ENCODE measurements at regions not wholly inside any gene's neighbourhood (a gene's known extent, or its start where the extent isn't known, plus 50 kb on each side); places are given as distances from the start of the nearest gene placed in this dataset.

DNA sequence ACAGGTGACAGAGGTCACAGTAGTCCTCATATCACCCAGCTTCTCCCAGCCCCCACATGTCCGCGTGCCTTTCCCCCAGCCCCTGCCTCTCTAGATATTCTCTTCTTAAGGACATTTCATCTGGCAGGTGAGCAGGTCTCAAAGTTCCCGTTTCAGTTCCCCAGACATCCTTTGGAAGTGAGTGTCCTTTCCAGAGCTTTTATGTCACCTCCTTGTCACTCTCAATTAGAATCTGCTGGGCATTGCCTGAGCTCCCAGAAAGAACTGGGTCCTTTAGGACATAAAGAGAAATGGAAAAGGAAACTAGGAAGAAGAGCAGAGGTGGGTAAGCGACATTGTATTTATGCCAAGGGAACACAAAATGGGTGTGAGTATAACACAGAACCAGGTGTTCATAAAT, 66.9 kb upstream of the CEP85L start:
- no peak for TF ChIP-seq GABPA (IDR thresholded peaks at IDR 0.05; ENCODE audit: low read depth)
- TF ChIP-seq, protein P1, sequence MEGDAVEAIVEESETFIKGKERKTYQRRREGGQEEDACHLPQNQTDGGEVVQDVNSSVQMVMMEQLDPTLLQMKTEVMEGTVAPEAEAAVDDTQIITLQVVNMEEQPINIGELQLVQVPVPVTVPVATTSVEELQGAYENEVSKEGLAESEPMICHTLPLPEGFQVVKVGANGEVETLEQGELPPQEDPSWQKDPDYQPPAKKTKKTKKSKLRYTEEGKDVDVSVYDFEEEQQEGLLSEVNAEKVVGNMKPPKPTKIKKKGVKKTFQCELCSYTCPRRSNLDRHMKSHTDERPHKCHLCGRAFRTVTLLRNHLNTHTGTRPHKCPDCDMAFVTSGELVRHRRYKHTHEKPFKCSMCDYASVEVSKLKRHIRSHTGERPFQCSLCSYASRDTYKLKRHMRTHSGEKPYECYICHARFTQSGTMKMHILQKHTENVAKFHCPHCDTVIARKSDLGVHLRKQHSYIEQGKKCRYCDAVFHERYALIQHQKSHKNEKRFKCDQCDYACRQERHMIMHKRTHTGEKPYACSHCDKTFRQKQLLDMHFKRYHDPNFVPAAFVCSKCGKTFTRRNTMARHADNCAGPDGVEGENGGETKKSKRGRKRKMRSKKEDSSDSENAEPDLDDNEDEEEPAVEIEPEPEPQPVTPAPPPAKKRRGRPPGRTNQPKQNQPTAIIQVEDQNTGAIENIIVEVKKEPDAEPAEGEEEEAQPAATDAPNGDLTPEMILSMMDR (IDR thresholded peaks at IDR 0.05; ENCODE audit: insufficient read depth, low read length): no peak
- TF ChIP-seq, protein P2, sequence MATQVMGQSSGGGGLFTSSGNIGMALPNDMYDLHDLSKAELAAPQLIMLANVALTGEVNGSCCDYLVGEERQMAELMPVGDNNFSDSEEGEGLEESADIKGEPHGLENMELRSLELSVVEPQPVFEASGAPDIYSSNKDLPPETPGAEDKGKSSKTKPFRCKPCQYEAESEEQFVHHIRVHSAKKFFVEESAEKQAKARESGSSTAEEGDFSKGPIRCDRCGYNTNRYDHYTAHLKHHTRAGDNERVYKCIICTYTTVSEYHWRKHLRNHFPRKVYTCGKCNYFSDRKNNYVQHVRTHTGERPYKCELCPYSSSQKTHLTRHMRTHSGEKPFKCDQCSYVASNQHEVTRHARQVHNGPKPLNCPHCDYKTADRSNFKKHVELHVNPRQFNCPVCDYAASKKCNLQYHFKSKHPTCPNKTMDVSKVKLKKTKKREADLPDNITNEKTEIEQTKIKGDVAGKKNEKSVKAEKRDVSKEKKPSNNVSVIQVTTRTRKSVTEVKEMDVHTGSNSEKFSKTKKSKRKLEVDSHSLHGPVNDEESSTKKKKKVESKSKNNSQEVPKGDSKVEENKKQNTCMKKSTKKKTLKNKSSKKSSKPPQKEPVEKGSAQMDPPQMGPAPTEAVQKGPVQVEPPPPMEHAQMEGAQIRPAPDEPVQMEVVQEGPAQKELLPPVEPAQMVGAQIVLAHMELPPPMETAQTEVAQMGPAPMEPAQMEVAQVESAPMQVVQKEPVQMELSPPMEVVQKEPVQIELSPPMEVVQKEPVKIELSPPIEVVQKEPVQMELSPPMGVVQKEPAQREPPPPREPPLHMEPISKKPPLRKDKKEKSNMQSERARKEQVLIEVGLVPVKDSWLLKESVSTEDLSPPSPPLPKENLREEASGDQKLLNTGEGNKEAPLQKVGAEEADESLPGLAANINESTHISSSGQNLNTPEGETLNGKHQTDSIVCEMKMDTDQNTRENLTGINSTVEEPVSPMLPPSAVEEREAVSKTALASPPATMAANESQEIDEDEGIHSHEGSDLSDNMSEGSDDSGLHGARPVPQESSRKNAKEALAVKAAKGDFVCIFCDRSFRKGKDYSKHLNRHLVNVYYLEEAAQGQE (IDR thresholded peaks at IDR 0.05; ENCODE audit: insufficient replicate concordance, low read depth): no peak

All from HL-60 (cell line).